ENCODE measurements at regions not wholly inside any gene's neighbourhood (a gene's known extent, or its start where the extent isn't known, plus 50 kb on each side); places are given as distances from the start of the nearest gene placed in this dataset.
"Not testable (repeated sequence)": the region's sequence is repeated elsewhere in the genome, so short reads cannot be mapped to it uniquely, and the experiment has no call there.

DNA sequence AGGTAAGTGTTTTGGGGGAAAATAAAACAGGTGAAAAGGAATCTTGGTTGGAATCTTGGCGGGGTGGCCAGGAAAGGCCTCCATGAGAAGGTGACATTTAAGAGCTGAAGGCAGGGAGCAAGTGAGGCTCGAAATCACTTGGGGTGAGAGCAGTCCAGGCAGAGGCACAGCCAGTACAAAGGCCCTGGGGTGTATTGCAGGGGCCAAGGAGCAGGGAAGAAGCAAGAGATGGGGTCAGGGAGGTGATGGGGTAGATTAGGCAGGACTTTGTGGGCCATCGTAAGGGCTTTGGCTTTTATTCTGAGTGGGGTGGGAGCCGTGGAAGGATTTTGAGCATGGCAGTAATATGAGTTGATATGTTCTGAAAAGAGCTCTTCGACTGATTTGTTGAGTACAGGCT, 551.1 kb downstream of the MN1 start:
- Histone ChIP-seq H3K27ac (no peak overlapping the region), H3K36me3 (no peaks in the 10 kb centered on the region), H3K4me3 (ENCODE audit: low read depth in 1 of 2, low read length in 1 of 2) (no peak overlapping the region), H3K4me1 (ENCODE audit: control insufficient read depth in 1 of 2, insufficient read depth in 1 of 2, low read depth in 1 of 2, low read length in 1 of 2) (no peaks in the 10 kb centered on the region), H3K27me3 (no peaks in the 10 kb centered on the region), H3K9me3 (no peaks in the 10 kb centered on the region)
- TF ChIP-seq, protein P1, sequence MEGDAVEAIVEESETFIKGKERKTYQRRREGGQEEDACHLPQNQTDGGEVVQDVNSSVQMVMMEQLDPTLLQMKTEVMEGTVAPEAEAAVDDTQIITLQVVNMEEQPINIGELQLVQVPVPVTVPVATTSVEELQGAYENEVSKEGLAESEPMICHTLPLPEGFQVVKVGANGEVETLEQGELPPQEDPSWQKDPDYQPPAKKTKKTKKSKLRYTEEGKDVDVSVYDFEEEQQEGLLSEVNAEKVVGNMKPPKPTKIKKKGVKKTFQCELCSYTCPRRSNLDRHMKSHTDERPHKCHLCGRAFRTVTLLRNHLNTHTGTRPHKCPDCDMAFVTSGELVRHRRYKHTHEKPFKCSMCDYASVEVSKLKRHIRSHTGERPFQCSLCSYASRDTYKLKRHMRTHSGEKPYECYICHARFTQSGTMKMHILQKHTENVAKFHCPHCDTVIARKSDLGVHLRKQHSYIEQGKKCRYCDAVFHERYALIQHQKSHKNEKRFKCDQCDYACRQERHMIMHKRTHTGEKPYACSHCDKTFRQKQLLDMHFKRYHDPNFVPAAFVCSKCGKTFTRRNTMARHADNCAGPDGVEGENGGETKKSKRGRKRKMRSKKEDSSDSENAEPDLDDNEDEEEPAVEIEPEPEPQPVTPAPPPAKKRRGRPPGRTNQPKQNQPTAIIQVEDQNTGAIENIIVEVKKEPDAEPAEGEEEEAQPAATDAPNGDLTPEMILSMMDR (IDR thresholded peaks at IDR 0.05), result no peak

DNA sequence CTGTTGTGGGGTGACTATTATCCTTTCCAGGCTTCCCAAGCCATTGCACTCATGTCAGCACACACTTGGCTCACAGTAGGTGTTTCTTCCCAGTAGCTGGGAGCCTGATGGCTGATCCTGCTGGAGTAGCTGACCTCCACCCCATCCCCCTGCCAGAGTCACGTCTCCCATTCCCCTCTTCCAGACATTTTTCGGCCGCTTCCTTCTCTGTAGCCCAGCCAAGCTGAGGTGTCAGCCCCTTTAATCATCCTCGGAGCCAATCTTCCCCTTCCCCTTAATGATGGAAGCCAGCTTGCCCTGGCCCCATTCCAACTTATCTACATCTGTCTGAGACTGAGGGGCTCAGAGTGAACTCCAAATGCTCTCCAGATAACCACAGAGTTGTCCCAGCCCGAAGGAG, 550.7 kb downstream of the MN1 start:
- H3K36me3 ChIP-seq, result no peaks in the 10 kb centered on the region
- H3K9me3 ChIP-seq, result no peaks in the 10 kb centered on the region
- no peaks in the 10 kb centered on the region for H3K4me1 ChIP-seq (ENCODE audit: control insufficient read depth in 1 of 2, insufficient read depth in 1 of 2, low read depth in 1 of 2, low read length in 1 of 2)
- H3K27ac ChIP-seq, result no peak overlapping the region
- TF ChIP-seq, protein P1 (IDR thresholded peaks at IDR 0.05), result no peak
- no peak overlapping the region for H3K4me3 ChIP-seq (ENCODE audit: low read depth in 1 of 2, low read length in 1 of 2)
- H3K27me3 ChIP-seq, result no peaks in the 10 kb centered on the region

DNA sequence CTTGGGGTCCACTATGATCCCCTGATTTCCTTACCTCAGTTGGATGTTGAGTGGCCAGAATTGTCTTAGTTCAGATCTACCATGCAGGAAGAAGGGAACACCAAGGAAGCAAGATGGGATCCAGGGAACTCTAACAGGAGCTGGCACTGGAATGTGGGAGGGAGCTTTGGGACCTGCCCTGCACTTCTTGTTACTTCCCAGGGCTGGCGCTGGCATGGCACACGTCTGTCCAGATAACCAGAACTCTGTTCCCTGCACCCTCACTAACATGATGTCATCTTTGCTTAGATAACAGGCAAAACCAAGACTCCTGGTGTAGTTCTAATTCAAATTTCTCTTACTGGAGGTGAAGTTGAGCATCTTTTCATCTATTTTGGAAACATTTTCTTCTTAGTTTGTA, 550.0 kb downstream of the MN1 start:
- H3K36me3 ChIP-seq, result no peaks in the 10 kb centered on the region
- H3K27ac ChIP-seq, result no peak overlapping the region
- no peak overlapping the region for H3K4me3 ChIP-seq (ENCODE audit: low read depth in 1 of 2, low read length in 1 of 2)
- H3K4me1 ChIP-seq (ENCODE audit: control insufficient read depth in 1 of 2, insufficient read depth in 1 of 2, low read depth in 1 of 2, low read length in 1 of 2), result no peaks in the 10 kb centered on the region
- TF ChIP-seq, protein P1 (IDR thresholded peaks at IDR 0.05), result no peak
- H3K27me3 ChIP-seq, result no peaks in the 10 kb centered on the region
- H3K9me3 ChIP-seq, result no peaks in the 10 kb centered on the region

DNA sequence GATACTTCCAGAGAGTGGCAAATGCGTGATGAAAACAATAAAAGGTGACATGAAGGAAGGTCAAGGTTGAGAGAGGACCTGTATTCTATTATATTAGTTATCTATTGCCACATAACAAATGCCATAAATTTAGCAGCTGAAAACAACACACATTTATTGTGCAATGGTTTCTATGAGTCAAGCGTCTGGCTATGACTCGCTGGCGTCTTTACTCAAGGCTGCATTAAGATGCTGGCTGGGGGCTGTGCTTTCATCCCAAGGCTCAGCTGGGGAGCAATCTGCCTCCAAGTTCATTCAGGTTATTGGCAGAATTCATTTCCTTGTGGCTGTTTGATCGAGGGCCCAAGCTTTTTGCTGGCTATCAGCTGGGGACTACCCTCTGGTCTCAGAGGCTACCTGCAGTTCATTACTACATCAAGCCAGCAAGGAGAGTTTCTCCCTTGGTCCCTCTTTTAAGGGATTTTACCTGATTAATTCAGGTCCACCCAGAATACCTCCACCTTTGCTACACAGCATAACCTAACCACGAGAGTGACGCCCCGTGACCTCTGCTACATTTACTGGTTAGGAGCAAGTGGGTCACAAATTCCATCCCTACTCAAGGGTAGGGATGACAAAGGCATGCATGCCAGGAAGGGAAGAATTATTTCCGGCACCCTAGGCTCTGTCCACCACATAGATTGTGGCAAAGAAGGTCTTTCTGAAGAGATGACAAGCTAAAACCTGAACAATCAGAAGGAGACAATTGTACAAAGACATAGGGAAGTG, 549.1 kb downstream of the MN1 start:
- Histone ChIP-seq H3K4me3 (ENCODE audit: low read depth in 1 of 2, low read length in 1 of 2) (no peak overlapping the region), H3K4me1 (ENCODE audit: control insufficient read depth in 1 of 2, insufficient read depth in 1 of 2, low read depth in 1 of 2, low read length in 1 of 2) (no peaks in the 10 kb centered on the region), H3K9me3 (no peaks in the 10 kb centered on the region), H3K27me3 (no peaks in the 10 kb centered on the region), H3K36me3 (no peaks in the 10 kb centered on the region), H3K27ac (no peak overlapping the region)
- TF ChIP-seq, protein P1 (IDR thresholded peaks at IDR 0.05), result no peak

DNA sequence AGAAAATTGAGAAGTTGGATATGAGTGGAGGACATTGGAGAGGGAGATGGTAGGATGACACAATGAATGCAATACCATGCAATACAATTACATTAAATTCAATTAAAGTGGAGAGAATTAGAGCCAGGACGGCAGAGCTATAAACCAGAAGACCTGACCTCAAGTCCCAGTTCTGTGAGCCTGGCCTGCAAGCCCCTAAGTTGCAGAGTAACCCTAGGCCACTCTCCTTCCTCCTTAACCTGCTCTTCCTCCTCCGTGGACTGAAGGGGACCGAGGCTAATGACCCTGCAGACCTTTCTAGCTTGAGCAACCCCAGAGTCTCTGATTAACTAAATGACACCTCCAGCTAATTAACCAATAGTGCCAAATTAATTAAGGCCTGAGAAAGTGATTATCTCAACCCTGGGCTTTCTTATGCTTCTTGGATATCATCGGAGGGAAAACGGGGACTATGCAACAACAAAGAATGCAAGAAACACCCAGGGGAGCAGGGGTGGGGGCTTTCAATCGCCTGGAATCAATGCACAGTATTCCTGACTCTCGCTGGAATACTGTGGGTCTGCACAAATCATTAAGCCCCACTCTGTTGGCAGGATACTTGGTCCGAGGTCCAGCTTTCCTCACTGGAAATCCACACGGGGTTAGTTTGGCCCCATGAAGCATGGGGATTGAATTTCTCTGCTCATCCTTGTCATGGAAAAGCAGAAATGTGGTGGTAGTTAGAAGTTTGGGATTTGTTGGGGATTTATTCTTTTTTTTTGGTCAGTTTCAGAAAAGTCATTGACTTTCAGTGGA, 548.3 kb downstream of the MN1 start:
- Histone ChIP-seq H3K27me3 (no peaks in the 10 kb centered on the region), H3K9me3 (no peaks in the 10 kb centered on the region), H3K36me3 (no peaks in the 10 kb centered on the region), H3K4me1 (ENCODE audit: control insufficient read depth in 1 of 2, insufficient read depth in 1 of 2, low read depth in 1 of 2, low read length in 1 of 2) (no peaks in the 10 kb centered on the region), H3K27ac (no peak overlapping the region), H3K4me3 (ENCODE audit: low read depth in 1 of 2, low read length in 1 of 2) (no peak overlapping the region)
- TF ChIP-seq, protein P1 (IDR thresholded peaks at IDR 0.05), result no peak

DNA sequence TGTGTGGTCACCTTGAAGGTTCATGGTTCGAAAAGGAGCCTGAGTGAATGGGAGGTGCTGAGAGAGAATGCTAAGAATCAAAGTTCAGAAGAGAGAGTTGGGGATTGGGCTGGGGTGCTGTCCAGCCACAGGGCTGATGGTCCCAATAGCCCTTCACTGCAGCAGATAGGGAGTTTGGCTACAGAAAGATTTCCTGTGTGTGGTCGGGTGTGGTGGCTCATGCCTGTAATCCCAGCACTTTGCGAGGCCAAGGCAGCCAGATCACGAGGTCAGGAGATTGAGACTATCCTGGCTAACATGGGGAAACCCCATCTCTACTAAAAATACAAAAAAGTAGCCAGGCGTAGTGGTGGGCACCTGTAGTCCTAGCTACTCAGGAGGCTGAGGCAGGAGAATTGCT, 547.5 kb downstream of the MN1 start:
- H3K9me3 ChIP-seq; H3K36me3 ChIP-seq; H3K4me1 ChIP-seq (ENCODE audit: control insufficient read depth in 1 of 2, insufficient read depth in 1 of 2, low read depth in 1 of 2, low read length in 1 of 2); H3K27me3 ChIP-seq; H3K27ac ChIP-seq; H3K4me3 ChIP-seq (ENCODE audit: low read depth in 1 of 2, low read length in 1 of 2): not testable (repeated sequence)
